Adipocyte (in vitro differentiated cells): ENCODE measurements at regions not wholly inside any gene's neighbourhood (a gene's known extent, or its start where the extent isn't known, plus 50 kb on each side); places are given as distances from the start of the nearest gene placed in this dataset.
A peak's percentile ranks its signal among the peaks of the same experiment; 100 is the strongest.

Experiments used
- DNase-seq: peaks from one replicate; pipeline ENCODE4 v3.0.0-alpha.2; 2015; ENCODE audit warnings: low read depth
- H3K27me3 ChIP-seq: replicated peaks from 2 replicates; pipeline ENCODE4 v1.7.0; 2013; ENCODE audit warnings: mild to moderate bottlenecking, low read length, moderate library complexity; ENCODE audit not compliant: control insufficient read depth, insufficient read depth
- H3K36me3 ChIP-seq: 2 replicates; pipeline ENCODE4 v1.7.0; 2013; ENCODE audit warnings: low read length, mild to moderate bottlenecking, moderate library complexity; ENCODE audit not compliant: control insufficient read depth, insufficient read depth, severe bottlenecking
- H3K4me1 ChIP-seq: 2 replicates; pipeline ENCODE4 v1.7.0; 2013; ENCODE audit warnings: mild to moderate bottlenecking, low read length, moderate library complexity; ENCODE audit not compliant: control insufficient read depth, insufficient read depth
- H3K4me3 ChIP-seq: 2 replicates; pipeline ENCODE4 v1.7.0; 2013; ENCODE audit warnings: mild to moderate bottlenecking, low read length, moderate library complexity
- H3K9ac ChIP-seq: 2 replicates; pipeline ENCODE4 v1.7.0; 2013; ENCODE audit warnings: mild to moderate bottlenecking, low read length, moderate library complexity
- H3K9me3 ChIP-seq: 2 replicates; pipeline ENCODE4 v1.7.0; 2013; ENCODE audit warnings: mild to moderate bottlenecking, low read length, moderate library complexity; ENCODE audit not compliant: control insufficient read depth

DNA sequence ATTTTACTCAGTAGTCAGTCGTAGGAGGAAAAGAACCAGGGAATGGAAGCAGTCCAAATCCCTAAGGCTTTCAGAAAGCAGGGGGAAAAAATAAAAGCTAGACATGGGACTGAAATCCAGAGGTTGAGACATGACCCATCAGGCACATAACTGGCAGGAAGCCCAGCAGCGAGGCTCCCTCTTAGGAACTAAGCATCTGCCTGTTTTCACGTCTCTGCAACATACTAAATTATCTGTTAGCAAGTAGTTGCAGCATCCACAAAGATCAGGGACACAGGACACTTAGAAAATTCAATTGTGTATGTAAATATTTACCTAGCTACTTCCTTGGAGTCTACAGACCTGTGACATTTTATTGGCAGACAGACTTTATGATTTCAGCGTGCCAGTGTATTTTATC is 118.0 kb upstream of the EDNRA start:
- no peaks in the 10 kb centered on the region for H3K27me3 ChIP-seq
- no peak overlapping the region for H3K4me3 ChIP-seq
- H3K9ac ChIP-seq = peak overlapping the region; percentile 62
- H3K4me1 ChIP-seq = peaks cover 38% of the 10 kb centered on the region
- no peaks in the 10 kb centered on the region for H3K36me3 ChIP-seq
- peak; percentile 39 for DNase-seq
- H3K9me3 ChIP-seq = no peaks in the 10 kb centered on the region

DNA sequence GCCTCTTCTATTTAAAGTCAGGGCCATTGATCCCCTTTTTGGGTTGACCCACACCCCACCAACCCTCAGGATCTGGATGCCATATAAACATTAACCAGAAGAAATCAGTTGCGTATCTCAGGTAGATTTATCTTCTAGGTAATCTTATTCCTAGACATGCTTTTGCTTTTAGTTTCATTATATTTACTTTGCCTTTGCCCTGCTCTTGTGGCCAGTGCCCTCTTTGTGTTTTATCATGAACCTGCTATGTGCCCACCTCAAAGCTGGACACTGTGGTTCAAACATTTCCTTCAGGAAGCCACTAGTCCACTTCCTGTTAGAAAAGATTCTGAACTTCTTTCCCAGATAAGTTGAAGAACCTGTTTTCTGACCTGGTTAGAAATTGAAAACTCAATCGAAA is 117.4 kb upstream of the EDNRA start:
- Histone ChIP-seq H3K9me3 (no peaks in the 10 kb centered on the region), H3K9ac (no peak overlapping the region), H3K4me1 (peaks cover 38% of the 10 kb centered on the region), H3K36me3 (no peaks in the 10 kb centered on the region), H3K27me3 (no peaks in the 10 kb centered on the region), H3K4me3 (no peak overlapping the region)
- DNase-seq = no peak

DNA sequence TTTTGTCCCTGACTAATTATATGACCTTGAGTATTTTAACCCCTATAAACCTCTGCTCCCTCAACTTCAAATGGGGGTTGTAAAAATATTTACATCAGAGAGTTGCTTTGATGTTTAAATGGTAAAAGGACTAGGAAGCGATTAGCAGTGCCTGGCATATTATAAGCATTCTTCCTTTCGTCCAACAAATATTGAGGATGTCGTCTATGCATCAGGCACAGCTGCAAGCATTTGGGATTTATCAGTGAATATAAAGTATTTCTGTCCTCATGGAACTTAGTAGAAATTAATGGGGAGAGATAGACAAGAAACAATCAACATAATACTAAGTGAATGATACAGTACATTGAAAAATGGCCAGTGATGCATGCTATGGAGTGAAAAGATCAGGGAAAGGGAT is 115.5 kb upstream of the EDNRA start:
- no peak overlapping the region for H3K9ac ChIP-seq
- no peaks in the 10 kb centered on the region for H3K9me3 ChIP-seq
- no peak for DNase-seq
- H3K4me3 ChIP-seq = no peak overlapping the region
- no peaks in the 10 kb centered on the region for H3K36me3 ChIP-seq
- H3K27me3 ChIP-seq = no peaks in the 10 kb centered on the region
- H3K4me1 ChIP-seq = peaks cover 30% of the 10 kb centered on the region

DNA sequence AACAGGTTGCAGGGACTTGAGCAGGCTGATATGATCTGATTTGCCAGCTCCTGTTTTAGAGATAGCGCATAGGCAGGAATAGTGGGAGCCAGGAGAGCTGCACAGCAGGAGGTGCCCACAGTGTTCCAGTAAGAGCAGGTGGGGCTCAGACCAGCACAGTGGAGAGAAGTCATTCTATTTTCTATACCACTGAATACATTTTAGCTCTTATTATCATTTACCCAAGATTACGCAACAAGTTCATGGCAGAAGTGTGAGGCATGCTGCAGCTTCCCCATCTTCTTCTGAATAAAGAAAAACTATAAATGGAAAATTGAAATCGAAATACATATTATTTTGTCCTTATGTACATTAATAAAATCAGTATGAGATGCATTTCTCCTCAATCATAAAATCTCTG is 114.7 kb upstream of the EDNRA start:
- Histone ChIP-seq H3K9me3 (no peaks in the 10 kb centered on the region), H3K4me3 (no peak overlapping the region), H3K4me1 (peaks cover 22% of the 10 kb centered on the region), H3K27me3 (no peaks in the 10 kb centered on the region), H3K36me3 (no peaks in the 10 kb centered on the region), H3K9ac (no peak overlapping the region)
- no peak for DNase-seq

DNA sequence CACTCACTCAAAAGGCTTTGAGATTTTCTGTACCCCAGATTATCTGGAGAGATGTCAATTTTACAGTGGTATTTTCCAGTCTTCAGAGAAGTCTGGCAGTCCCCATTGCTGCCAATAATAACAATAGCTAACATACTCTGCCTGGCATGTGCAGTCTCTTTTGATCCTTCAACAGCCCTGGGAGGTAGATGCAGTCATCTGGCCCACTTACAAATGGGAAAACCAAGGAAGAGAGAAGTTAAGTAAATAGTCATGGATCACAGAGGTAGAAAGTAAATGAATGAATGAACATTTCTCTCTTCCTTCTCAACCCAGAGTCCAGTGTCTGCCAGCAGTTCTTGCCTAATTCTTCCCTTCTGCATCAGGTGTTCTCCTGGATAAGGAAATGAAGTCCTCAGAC is 113.0 kb upstream of the EDNRA start:
- Histone ChIP-seq H3K36me3 (no peaks in the 10 kb centered on the region), H3K4me3 (no peak overlapping the region), H3K27me3 (no peaks in the 10 kb centered on the region), H3K9me3 (peaks cover 7% of the 10 kb centered on the region), H3K9ac (no peak overlapping the region), H3K4me1 (peaks cover 5% of the 10 kb centered on the region)
- DNase-seq = no peak

DNA sequence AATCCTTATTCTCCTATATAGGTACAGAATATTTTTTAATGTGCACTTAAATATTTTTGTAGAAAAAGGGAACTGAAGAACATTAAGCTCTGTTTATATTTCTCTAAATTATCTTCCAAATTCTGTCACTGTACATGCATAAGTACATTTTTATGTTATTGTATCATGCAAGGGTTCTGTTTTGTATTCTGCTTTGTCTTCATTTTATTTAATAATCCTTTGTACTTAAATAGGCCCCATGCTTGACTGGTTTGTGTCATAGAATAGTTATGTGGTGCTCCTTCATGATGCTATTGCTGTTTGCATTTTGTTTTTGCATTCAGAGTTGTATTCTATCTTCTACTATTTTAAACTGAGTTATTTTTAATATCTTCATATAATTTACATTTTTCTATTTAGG is 111.9 kb upstream of the EDNRA start:
- H3K4me3 ChIP-seq = no peak overlapping the region
- H3K9me3 ChIP-seq = peaks cover 14% of the 10 kb centered on the region
- H3K4me1 ChIP-seq = no peaks in the 10 kb centered on the region
- no peaks in the 10 kb centered on the region for H3K27me3 ChIP-seq
- H3K9ac ChIP-seq = no peak overlapping the region
- no peaks in the 10 kb centered on the region for H3K36me3 ChIP-seq
- peak; percentile 53 for DNase-seq

DNA sequence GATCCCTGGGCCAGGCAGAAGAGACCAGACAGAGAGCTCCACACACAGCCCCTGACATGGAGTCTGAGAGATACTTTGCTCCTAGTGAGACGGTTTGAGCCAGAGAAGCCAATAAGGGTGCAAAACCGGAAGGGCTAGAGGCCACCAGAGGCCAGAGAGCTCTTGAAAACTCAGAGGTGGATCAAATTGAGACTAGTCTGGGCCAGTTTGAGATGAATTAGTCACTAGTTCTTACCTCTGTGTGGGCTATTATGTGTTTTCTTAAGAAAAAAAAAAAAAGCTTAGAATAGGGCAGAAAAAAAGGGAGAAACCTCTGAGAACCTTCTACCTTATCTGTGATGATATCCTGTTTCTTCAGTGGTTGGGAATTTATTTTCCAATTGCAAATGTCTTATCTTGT is 110.4 kb upstream of the EDNRA start:
- Histone ChIP-seq H3K9me3 (peaks cover 14% of the 10 kb centered on the region), H3K27me3 (no peaks in the 10 kb centered on the region), H3K36me3 (no peaks in the 10 kb centered on the region), H3K4me1 (no peaks in the 10 kb centered on the region), H3K4me3 (no peak overlapping the region), H3K9ac (no peak overlapping the region)
- DNase-seq = no peak

DNA sequence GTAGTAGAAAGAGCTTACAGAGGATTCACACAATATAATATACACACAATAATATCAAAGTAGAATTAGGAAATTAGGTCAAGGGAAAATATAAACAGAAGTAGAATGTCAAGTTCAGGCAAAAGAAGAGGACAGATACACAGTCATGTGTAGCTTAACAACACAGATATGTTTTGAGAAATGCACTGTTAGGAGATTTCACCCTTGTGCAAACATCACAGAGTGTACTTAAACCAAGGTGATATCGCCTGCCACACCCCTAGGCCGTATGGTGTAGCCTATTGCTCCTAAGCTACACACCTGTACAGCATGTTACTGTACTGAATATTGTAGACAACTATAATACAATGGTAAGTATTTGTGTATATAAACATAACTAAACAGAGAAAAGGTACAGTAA is 110.0 kb upstream of the EDNRA start:
- no peak for DNase-seq
- no peaks in the 10 kb centered on the region for H3K36me3 ChIP-seq

DNA sequence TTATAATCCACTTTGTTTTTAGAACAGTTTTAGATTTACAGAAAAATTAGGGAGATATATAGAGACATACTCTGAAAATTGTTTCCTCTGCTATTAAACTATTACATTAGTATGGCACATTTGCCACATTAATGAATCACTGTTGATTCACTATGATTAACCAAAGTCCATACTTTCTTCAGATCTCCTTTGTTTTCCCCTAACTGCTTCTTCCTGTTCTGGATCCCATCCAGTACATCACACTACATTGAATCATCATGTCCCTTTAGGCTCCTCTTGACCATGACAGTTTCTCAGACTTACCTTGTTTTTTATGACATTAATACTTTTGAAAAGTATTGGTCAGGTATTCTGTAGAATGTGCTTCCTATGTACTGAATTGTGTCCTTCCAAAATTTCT is 109.2 kb upstream of the EDNRA start:
- peaks cover 14% of the 10 kb centered on the region for H3K9me3 ChIP-seq
- no peak for DNase-seq
- H3K36me3 ChIP-seq = no peaks in the 10 kb centered on the region
- no peak overlapping the region for H3K4me3 ChIP-seq
- no peaks in the 10 kb centered on the region for H3K27me3 ChIP-seq
- no peaks in the 10 kb centered on the region for H3K4me1 ChIP-seq
- H3K9ac ChIP-seq = no peak overlapping the region

More for the DNA sequence above, 110.0 kb upstream of the EDNRA start:
- Histone ChIP-seq H3K4me3 (no peak overlapping the region), H3K4me1 (no peaks in the 10 kb centered on the region), H3K9me3 (peaks cover 14% of the 10 kb centered on the region), H3K27me3 (no peaks in the 10 kb centered on the region), H3K9ac (no peak overlapping the region)

DNA sequence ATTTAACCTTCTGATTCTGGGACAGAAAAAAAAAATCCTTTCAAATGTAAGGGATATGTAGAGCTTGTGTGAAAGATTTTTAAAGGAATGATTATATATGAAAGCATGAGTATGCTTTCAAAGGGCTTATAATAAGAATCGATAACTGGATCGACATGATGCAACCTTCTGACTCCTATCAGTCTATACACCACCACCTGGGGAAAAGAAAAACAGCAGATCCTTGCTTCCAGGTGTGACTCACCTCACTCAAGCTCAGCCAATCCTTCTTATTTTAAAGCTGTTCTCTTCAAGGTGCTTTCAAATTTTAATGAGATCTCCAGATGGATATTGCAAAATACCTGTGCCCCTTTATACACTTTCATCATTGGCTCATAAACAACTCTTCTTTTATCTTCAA is 102.1 kb upstream of the EDNRA start:
- Histone ChIP-seq H3K4me3 (no peak overlapping the region), H3K9me3 (no peaks in the 10 kb centered on the region), H3K36me3 (no peaks in the 10 kb centered on the region), H3K9ac (no peak overlapping the region), H3K4me1 (no peaks in the 10 kb centered on the region), H3K27me3 (no peaks in the 10 kb centered on the region)
- no peak for DNase-seq

DNA sequence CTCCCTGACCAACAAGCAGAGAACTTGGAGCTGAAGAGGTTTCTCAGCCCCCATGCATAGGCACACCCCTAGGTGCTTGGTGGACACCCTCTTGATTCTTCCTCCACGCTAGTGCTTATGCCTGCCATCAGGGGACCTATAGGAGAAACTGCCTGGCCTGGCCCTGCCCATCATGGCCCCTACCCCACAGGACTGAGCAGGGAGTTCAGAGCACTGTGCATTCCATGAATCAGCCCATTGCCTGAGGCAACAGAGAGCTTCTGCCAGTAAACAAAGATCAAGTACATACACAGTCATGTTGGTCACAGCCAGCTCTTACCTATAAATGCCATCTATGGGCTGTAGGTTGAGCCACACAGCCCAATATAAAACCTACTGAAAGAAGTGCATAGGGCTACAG is 99.1 kb upstream of the EDNRA start:
- Histone ChIP-seq H3K36me3 (no peaks in the 10 kb centered on the region), H3K9ac (no peak overlapping the region), H3K27me3 (no peaks in the 10 kb centered on the region), H3K4me1 (no peaks in the 10 kb centered on the region), H3K4me3 (no peak overlapping the region), H3K9me3 (no peaks in the 10 kb centered on the region)
- no peak for DNase-seq

DNA sequence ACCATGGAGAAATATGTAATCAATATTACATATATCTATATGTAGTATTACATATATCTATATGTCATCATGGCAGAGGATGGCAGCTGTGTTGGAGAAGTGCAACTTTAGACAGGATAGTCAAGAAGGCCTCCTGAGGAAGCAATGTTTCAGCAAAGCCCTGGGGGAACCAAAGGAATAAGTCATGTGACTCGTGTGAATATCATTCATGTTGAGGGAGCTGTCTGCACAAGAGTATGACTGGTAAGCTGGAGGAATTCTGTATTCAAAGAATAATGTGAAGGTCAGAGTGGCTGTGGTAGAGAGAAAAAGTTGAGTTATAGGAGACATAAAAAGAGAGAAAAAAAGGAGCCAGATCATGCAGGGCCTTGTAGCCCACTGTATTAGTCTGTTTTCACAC is 92.9 kb upstream of the EDNRA start:
- H3K36me3 ChIP-seq = no peaks in the 10 kb centered on the region
- peaks cover 4% of the 10 kb centered on the region for H3K9me3 ChIP-seq
- H3K4me1 ChIP-seq = peaks cover 10% of the 10 kb centered on the region
- H3K4me3 ChIP-seq = no peak overlapping the region
- H3K27me3 ChIP-seq = no peaks in the 10 kb centered on the region
- DNase-seq = no peak
- H3K9ac ChIP-seq = no peak overlapping the region
